Colonic mucosa (tissue), 4 donors: ENCODE measurements at regions not wholly inside any gene's neighbourhood (a gene's known extent, or its start where the extent isn't known, plus 50 kb on each side); places are given as distances from the start of the nearest gene placed in this dataset.

Experiments
- DNase-seq: peaks from one replicate; pipeline ENCODE4 v3.0.0-alpha.2; 2020
- H3K27ac ChIP-seq: fragments of 200-600 bp; one replicate; pipeline ENCODE4 v1.8.0; 2021
- H3K27me3 ChIP-seq: fragments of 200-600 bp; one replicate; pipeline ENCODE4 v1.8.0; 2021
- H3K36me3 ChIP-seq: fragments of 200-600 bp; one replicate; pipeline ENCODE4 v1.8.0; 2021
- H3K4me1 ChIP-seq: fragments of 200-600 bp; one replicate; pipeline ENCODE4 v1.8.0; 2021; ENCODE audit warnings: mild to moderate bottlenecking
- H3K4me3 ChIP-seq: fragments of 200-600 bp; one replicate; pipeline ENCODE4 v1.8.0; 2021
- H3K9ac ChIP-seq, 2 donors: one replicate each; pipeline ENCODE4 v1.7.0; 2013; ENCODE audit warnings: control low read depth in 2 of 2, low read depth in 2 of 2, low read length in 2 of 2
- H3K9me3 ChIP-seq: fragments of 200-600 bp; one replicate; pipeline ENCODE4 v1.8.0; 2021
- intact Hi-C: fragments of 100-400 bp; cut with DNase I; formaldehyde crosslinking; loops from one replicate; pipeline ENCODE4 v1.14.1; 2022
- TF ChIP-seq, protein P1 (sequence below): fragments of 200-600 bp; IDR thresholded peaks from one replicate; pipeline ENCODE4 v1.8.0; 2022; ENCODE audit warnings: antibody characterized with exemption, mild to moderate bottlenecking
- donor health status: healthy.
- donor health status: DM: no; HTN: no; CAD: no.
- donor health status: DM: no; HTN: no; CAD: no.

DNA sequence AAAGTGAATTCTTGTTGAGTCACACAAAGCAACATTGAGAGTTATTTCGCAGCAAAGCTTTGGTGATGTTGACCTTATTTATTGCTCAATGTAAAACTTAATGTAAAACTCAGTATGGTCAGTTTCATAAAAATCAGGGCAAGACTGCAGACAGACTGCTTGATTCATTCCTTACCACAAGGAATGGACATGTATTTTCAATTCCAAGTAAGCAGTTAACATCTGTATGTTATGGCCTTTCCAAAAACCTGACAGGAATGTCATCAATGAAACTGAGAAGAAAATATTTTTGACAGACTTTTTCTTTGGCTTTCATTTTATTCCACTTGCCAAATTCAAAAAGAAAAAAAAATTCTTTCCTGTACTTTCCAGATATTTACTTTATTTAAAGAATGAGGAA is 488.3 kb downstream of the ANKRD50 start:
- no peak overlapping the region for H3K4me3 ChIP-seq
- no peaks in the 10 kb centered on the region for H3K4me1 ChIP-seq
- H3K9ac ChIP-seq = no peak overlapping the region
- H3K36me3 ChIP-seq = no peaks in the 10 kb centered on the region
- DNase-seq = no peak
- H3K27ac ChIP-seq = no peak overlapping the region
- intact Hi-C loops = no loop called here
- H3K27me3 ChIP-seq = no peaks in the 10 kb centered on the region
- H3K9me3 ChIP-seq = no peaks in the 10 kb centered on the region
- TF ChIP-seq, protein P1, sequence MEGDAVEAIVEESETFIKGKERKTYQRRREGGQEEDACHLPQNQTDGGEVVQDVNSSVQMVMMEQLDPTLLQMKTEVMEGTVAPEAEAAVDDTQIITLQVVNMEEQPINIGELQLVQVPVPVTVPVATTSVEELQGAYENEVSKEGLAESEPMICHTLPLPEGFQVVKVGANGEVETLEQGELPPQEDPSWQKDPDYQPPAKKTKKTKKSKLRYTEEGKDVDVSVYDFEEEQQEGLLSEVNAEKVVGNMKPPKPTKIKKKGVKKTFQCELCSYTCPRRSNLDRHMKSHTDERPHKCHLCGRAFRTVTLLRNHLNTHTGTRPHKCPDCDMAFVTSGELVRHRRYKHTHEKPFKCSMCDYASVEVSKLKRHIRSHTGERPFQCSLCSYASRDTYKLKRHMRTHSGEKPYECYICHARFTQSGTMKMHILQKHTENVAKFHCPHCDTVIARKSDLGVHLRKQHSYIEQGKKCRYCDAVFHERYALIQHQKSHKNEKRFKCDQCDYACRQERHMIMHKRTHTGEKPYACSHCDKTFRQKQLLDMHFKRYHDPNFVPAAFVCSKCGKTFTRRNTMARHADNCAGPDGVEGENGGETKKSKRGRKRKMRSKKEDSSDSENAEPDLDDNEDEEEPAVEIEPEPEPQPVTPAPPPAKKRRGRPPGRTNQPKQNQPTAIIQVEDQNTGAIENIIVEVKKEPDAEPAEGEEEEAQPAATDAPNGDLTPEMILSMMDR = no peak

DNA sequence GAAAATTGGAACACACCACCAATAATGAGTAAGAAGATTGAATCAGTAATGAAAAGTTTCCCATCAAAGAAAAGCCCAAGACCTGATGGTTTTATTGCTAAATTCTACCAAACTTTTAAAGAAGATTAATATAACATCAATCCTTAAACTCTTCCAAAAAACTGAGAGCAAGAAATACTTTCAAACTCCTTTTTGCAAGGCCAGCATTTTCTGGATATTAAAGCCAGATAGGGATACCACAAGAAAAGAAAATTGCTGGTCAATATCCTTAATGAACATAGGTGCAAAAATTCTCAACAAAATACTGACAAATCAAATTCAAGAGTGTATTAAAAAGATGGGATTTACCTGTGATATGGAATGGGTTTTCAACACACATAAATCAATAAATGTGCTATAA is 484.6 kb downstream of the ANKRD50 start:
- H3K36me3 ChIP-seq = no peaks in the 10 kb centered on the region
- no peak overlapping the region for H3K9ac ChIP-seq
- no peak overlapping the region for H3K4me3 ChIP-seq
- intact Hi-C loops = no loop called here
- H3K4me1 ChIP-seq = no peaks in the 10 kb centered on the region
- H3K27ac ChIP-seq = no peak overlapping the region
- no peaks in the 10 kb centered on the region for H3K27me3 ChIP-seq
- H3K9me3 ChIP-seq = no peaks in the 10 kb centered on the region
- no peak for DNase-seq
- TF ChIP-seq, protein P1 = no peak

GRCh38 chr4:124230268-124230667 is 482.3 kb downstream of the ANKRD50 start:
- no peak for DNase-seq
- intact Hi-C loops = no loop called here
- Histone ChIP-seq H3K9me3 (no peaks in the 10 kb centered on the region), H3K27me3 (no peaks in the 10 kb centered on the region), H3K27ac (no peak overlapping the region), H3K36me3 (no peaks in the 10 kb centered on the region), H3K9ac (no peak overlapping the region), H3K4me3 (no peak overlapping the region), H3K4me1 (no peaks in the 10 kb centered on the region)
- TF ChIP-seq, protein P1 = no peak

DNA sequence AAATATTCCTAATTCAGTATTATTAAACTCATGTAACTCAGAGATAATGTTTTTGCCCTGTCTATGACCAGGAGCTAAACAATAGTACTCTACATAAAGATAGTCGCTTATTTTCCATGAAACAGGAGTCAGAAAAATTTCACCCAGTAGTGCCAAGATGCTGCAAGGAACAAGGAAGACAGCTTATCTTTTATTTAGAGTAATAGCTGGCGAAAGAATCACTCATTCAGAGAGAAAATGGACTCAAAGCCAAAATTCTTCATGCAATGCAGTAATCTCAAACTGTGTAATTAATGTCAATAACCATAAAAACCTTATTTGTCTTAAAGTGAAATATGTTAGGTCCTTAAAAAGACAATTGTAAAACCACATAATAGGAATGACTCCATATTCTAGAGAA is 477.8 kb downstream of the ANKRD50 start:
- Histone ChIP-seq H3K27me3 (no peaks in the 10 kb centered on the region), H3K27ac (no peak overlapping the region), H3K9me3 (no peaks in the 10 kb centered on the region), H3K4me3 (no peak overlapping the region), H3K4me1 (no peaks in the 10 kb centered on the region), H3K36me3 (no peaks in the 10 kb centered on the region), H3K9ac (no peak overlapping the region)
- DNase-seq = no peak
- TF ChIP-seq, protein P1 = no peak
- intact Hi-C loops = no loop called here

DNA sequence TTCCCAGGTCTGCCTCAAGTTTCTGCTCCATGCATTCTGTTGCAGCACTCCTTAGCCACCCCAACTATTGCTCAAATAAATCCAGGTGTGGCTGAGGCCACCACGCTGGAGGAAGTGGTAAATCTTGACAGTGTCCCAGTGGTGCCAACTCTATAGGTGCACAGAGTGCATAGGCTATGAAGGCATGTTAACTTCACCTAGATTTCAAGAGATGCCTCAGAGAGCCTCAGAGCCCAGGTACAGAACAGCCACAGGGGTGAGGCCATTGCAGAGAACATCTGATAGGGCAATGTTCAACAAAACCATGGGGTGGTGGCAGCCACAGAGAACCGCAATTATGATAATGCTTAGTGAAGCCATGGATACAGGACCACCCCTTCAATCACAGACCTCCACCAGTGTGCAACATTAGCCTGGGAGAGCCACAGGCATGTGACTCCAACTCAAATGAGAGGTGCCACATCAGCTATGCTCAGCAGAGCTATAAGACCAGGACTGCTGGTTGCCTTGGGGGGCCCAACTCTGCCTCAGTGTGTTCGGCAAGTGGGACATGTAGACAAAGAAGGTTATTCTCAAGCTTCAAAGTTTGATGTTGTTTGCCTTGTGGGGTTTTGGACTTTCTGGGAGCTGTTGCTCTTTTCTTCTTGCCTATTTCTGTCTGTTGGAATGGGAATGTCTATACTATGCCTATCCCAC is 468.7 kb downstream of the ANKRD50 start:
- H3K27me3 ChIP-seq = no peaks in the 10 kb centered on the region
- H3K9ac ChIP-seq = no peak overlapping the region
- H3K27ac ChIP-seq = no peak overlapping the region
- H3K36me3 ChIP-seq = no peaks in the 10 kb centered on the region
- no peaks in the 10 kb centered on the region for H3K4me1 ChIP-seq
- no peak for DNase-seq
- intact Hi-C loops = no loop called here
- TF ChIP-seq, protein P1 = no peak
- H3K9me3 ChIP-seq = no peaks in the 10 kb centered on the region
- H3K4me3 ChIP-seq = no peak overlapping the region
